ENCODE measurements at regions not wholly inside any gene's neighbourhood (a gene's known extent, or its start where the extent isn't known, plus 50 kb on each side); places are given as distances from the start of the nearest gene placed in this dataset.

- DNase-seq (ENCODE audit: low spot score), result no peak
- ChIA-PET CTCF (no interaction called here), POLR2A (ENCODE audit: low non-redundant PET) (no interaction called here)
- H3K27ac ChIP-seq, result no peak overlapping the region
- no peak for TF ChIP-seq CTCF (conservative IDR thresholded peaks at IDR 0.05; ENCODE audit: low read depth)
These were observed 296.9 kb upstream of the CYRIA start for GRCh38 chr2:16962505-16962904.

GRCh38 chr2:16960579-16960978 is 294.9 kb upstream of the CYRIA start:
- CTCF ChIA-PET, result interaction anchor here (0.6 kb wide), 2 partner anchors 53 to 342 kb away, joined by 4 read pairs; no protein-coding TSS in a partner anchor
- TF ChIP-seq CTCF (conservative IDR thresholded peaks at IDR 0.05; ENCODE audit: low read depth), result no peak
- H3K27ac ChIP-seq, result no peak overlapping the region
- DNase-seq (ENCODE audit: low spot score), result no peak
- POLR2A ChIA-PET (ENCODE audit: low non-redundant PET), result no interaction called here

- no peak for TF ChIP-seq CTCF (conservative IDR thresholded peaks at IDR 0.05; ENCODE audit: low read depth)
- POLR2A ChIA-PET (ENCODE audit: low non-redundant PET), result no interaction called here
- CTCF ChIA-PET, result no interaction called here
- H3K27ac ChIP-seq, result no peak overlapping the region
- no peak for DNase-seq (ENCODE audit: low spot score)
These were observed 292.6 kb upstream of the CYRIA start for GRCh38 chr2:16958266-16958665.

GRCh38 chr2:16952805-16953204 is 287.2 kb upstream of the CYRIA start:
- CTCF ChIA-PET, result interaction anchor here (0.6 to 0.8 kb wide), 2 partner anchors 357 to 552 kb away, joined by 3 read pairs; no protein-coding TSS in a partner anchor
- TF ChIP-seq CTCF (conservative IDR thresholded peaks at IDR 0.05; ENCODE audit: low read depth), result no peak

GRCh38 chr2:16952368-16952767 is 286.7 kb upstream of the CYRIA start:
- no peak overlapping the region for H3K27ac ChIP-seq
- no peak for TF ChIP-seq CTCF (conservative IDR thresholded peaks at IDR 0.05; ENCODE audit: low read depth)
- DNase-seq (ENCODE audit: low spot score), result no peak
- ChIA-PET CTCF (interaction anchor here (0.8 kb wide), 1 partner anchor 357 kb away, joined by 3 read pairs; no protein-coding TSS in a partner anchor), POLR2A (ENCODE audit: low non-redundant PET) (no interaction called here)

More at GRCh38 chr2:16952805-16953204, 287.2 kb upstream of the CYRIA start:
- POLR2A ChIA-PET (ENCODE audit: low non-redundant PET), result no interaction called here
- no peak overlapping the region for H3K27ac ChIP-seq
- no peak for DNase-seq (ENCODE audit: low spot score)

GRCh38 chr2:16950436-16950835 is 284.8 kb upstream of the CYRIA start:
- ChIA-PET CTCF (no interaction called here), POLR2A (ENCODE audit: low non-redundant PET) (no interaction called here)
- no peak for TF ChIP-seq CTCF (conservative IDR thresholded peaks at IDR 0.05; ENCODE audit: low read depth)

GRCh38 chr2:16948710-16949109 is 283.1 kb upstream of the CYRIA start:
- POLR2A ChIA-PET (ENCODE audit: low non-redundant PET), result no interaction called here
- CTCF ChIA-PET, result no interaction called here
- no peak overlapping the region for H3K27ac ChIP-seq
- DNase-seq (ENCODE audit: low spot score), result no peak
- no peak for TF ChIP-seq CTCF (conservative IDR thresholded peaks at IDR 0.05; ENCODE audit: low read depth)

More at GRCh38 chr2:16950436-16950835, 284.8 kb upstream of the CYRIA start:
- H3K27ac ChIP-seq, result no peak overlapping the region
- DNase-seq (ENCODE audit: low spot score), result no peak
